GM23338 (cell line): ENCODE measurements at regions not wholly inside any gene's neighbourhood (a gene's known extent, or its start where the extent isn't known, plus 50 kb on each side); places are given as distances from the start of the nearest gene placed in this dataset.
A peak's percentile ranks its signal among the peaks of the same experiment; 100 is the strongest.

Experiments used
- ATAC-seq: fragments of 200-7000 bp; cut with Tn5 transposase; 3 replicates; pipeline ENCODE4 v1.9.1; 2020
- DNase-seq: peaks from one replicate; pipeline ENCODE4 v3.0.0-alpha.2; 2015; ENCODE audit warnings: low spot score
- H2AFZ ChIP-seq: fragments of 200-600 bp; sonication (generic); 2 replicates; pipeline ENCODE4 v1.8.0; 2016; ENCODE audit warnings: antibody characterized with exemption, mild to moderate bottlenecking, moderate library complexity
- H3F3A ChIP-seq: fragments of 200-600 bp; sonication (generic); replicated peaks from 2 replicates; pipeline ENCODE4 v1.8.0; 2017; ENCODE audit warnings: antibody characterized with exemption, mixed run types, low read depth
- H3K27ac ChIP-seq: fragments of 200-600 bp; sonication (generic); 2 replicates; pipeline ENCODE4 v1.6.1; 2016; ENCODE audit warnings: low read depth
- H3K27me3 ChIP-seq: fragments of 200-600 bp; sonication (generic); 2 replicates; pipeline ENCODE4 v1.8.0; 2016; ENCODE audit warnings: mild to moderate bottlenecking, mixed run types, moderate library complexity; ENCODE audit not compliant: insufficient read depth
- H3K36me3 ChIP-seq: fragments of 200-600 bp; sonication (generic); 2 replicates; pipeline ENCODE4 v1.8.0; 2016; ENCODE audit warnings: mild to moderate bottlenecking; ENCODE audit not compliant: insufficient read depth
- H3K4me1 ChIP-seq: fragments of 200-600 bp; sonication (generic); 2 replicates; pipeline ENCODE4 v1.8.0; 2016; ENCODE audit warnings: mild to moderate bottlenecking, moderate library complexity; ENCODE audit not compliant: insufficient read depth
- H3K4me2 ChIP-seq: fragments of 200-600 bp; sonication (generic); 2 replicates; pipeline ENCODE4 v1.7.1; 2017; ENCODE audit warnings: mixed run types
- H3K4me3 ChIP-seq: fragments of 200-600 bp; sonication (generic); 2 replicates; pipeline ENCODE4 v1.6.1; 2016; ENCODE audit warnings: mixed run types
- H3K79me2 ChIP-seq: fragments of 200-600 bp; sonication (generic); replicated peaks from 2 replicates; pipeline ENCODE4 v1.8.0; 2017; ENCODE audit warnings: mild to moderate bottlenecking; ENCODE audit not compliant: insufficient read depth
- H3K9me2 ChIP-seq: fragments of 200-600 bp; sonication (generic); 2 replicates; pipeline ENCODE4 v1.8.0; 2017; ENCODE audit not compliant: insufficient read depth
- H4K20me1 ChIP-seq: fragments of 200-600 bp; sonication (generic); replicated peaks from 2 replicates; pipeline ENCODE4 v1.8.0; 2017; ENCODE audit warnings: mild to moderate bottlenecking; ENCODE audit not compliant: insufficient read depth
- H3K27ac Mint-ChIP-seq: 2 replicates; pipeline ENCODE4 v1.8.0; 2020; ENCODE audit warnings: inconsistent platforms, mild to moderate bottlenecking, moderate library complexity, mixed read lengths
- H3K27me3 Mint-ChIP-seq: 3 replicates; pipeline ENCODE4 v1.8.0; 2022; ENCODE audit warnings: low read depth, mild to moderate bottlenecking, moderate library complexity, mixed read lengths, inconsistent platforms; ENCODE audit not compliant: insufficient read depth, poor library complexity
- H3K36me3 Mint-ChIP-seq: 3 replicates; pipeline ENCODE4 v1.8.0; 2021; ENCODE audit warnings: low read depth, mild to moderate bottlenecking, inconsistent platforms, moderate library complexity, mixed read lengths
- H3K4me1 Mint-ChIP-seq: 3 replicates; pipeline ENCODE4 v1.8.0; 2020; ENCODE audit warnings: mild to moderate bottlenecking, inconsistent platforms, mixed read lengths
- H3K4me3 Mint-ChIP-seq: 3 replicates; pipeline ENCODE4 v1.8.0; 2021; ENCODE audit warnings: moderate library complexity, mild to moderate bottlenecking, inconsistent platforms, mixed read lengths
- H3K9me3 Mint-ChIP-seq: 3 replicates; pipeline ENCODE4 v1.8.0; 2020; ENCODE audit warnings: moderate library complexity, mild to moderate bottlenecking, inconsistent platforms, mixed read lengths
- CREB1 ChIP-seq: fragments of 250-450 bp; sonication (Bioruptor Pico); IDR thresholded peaks from 2 replicates; pipeline ENCODE4 v1.5.0; 2020; ENCODE audit warnings: low read depth, mild to moderate bottlenecking, moderate library complexity
- CTCF ChIP-seq, 2 experiments: fragments of 200-600 bp in 1 of 2; sonication (generic) in 1 of 2; conservative IDR thresholded peaks; 2 replicates each; pipeline versions ENCODE4 v1.5.1 to v1.6.1; 2016 to 2017; ENCODE audit warnings: antibody characterized with exemption in 2 of 2, low read depth in 2 of 2, mild to moderate bottlenecking in 2 of 2, moderate library complexity in 1 of 2
- ETS1 ChIP-seq: IDR thresholded peaks from 2 replicates; pipeline ENCODE4 v1.6.1; 2016; ENCODE audit warnings: antibody characterized with exemption
- JUNB ChIP-seq: IDR thresholded peaks from one replicate; pipeline ENCODE4 v1.6.1; 2016; ENCODE audit warnings: antibody characterized with exemption; ENCODE audit not compliant: unreplicated experiment
- POLR2AphosphoS5 ChIP-seq: IDR thresholded peaks from 2 replicates; pipeline ENCODE4 v1.6.1; 2016; ENCODE audit warnings: antibody characterized with exemption, low read depth
- REST ChIP-seq: IDR thresholded peaks from one replicate; pipeline ENCODE4 v1.6.1; 2018; ENCODE audit warnings: antibody characterized with exemption; ENCODE audit not compliant: unreplicated experiment
- ZNF114 ChIP-seq: fragments of 250-450 bp; sonication (Bioruptor Pico); IDR thresholded peaks from 2 replicates; pipeline ENCODE4 v1.5.0; 2020; ENCODE audit warnings: mild to moderate bottlenecking, moderate library complexity
- ZNF331 ChIP-seq: fragments of 250-450 bp; sonication (Bioruptor Pico); IDR thresholded peaks from 2 replicates; pipeline ENCODE4 v1.5.0; 2020; ENCODE audit warnings: low read depth, mild to moderate bottlenecking, moderate library complexity
- ZNF462 ChIP-seq: fragments of 250-450 bp; sonication (Bioruptor Pico); IDR thresholded peaks from 2 replicates; pipeline ENCODE4 v1.5.0; 2020; ENCODE audit warnings: mild to moderate bottlenecking, moderate library complexity

- TF ChIP-seq JUNB: no peak
- no peak for TF ChIP-seq CTCF (conservative IDR thresholded peaks at IDR 0.05; ENCODE audit: low read depth in 2 of 2)
- no peak for TF ChIP-seq REST
- no peak for TF ChIP-seq ZNF331 (CRISPR knock-in tag)
- no peak for TF ChIP-seq ZNF114 (CRISPR knock-in tag)
- no peak for TF ChIP-seq ZNF462 (CRISPR knock-in tag)
- TF ChIP-seq POLR2AphosphoS5: no peak
- TF ChIP-seq ETS1: no peak
- no peak for TF ChIP-seq CREB1 (CRISPR knock-in tag)
- H3K4me3 Mint-ChIP-seq: no peak overlapping the region
- H3K27ac Mint-ChIP-seq: no peak overlapping the region
- H3K4me2 ChIP-seq: no peak overlapping the region
- no peak overlapping the region for H3K27ac ChIP-seq
- DNase-seq (no peak), ATAC-seq (no peak)
- H3K4me1 Mint-ChIP-seq: no peaks in the 10 kb centered on the region; the same call in 2 of the 3 replicates
- H3K27me3 ChIP-seq: no peaks in the 10 kb centered on the region
- H2AFZ ChIP-seq: peak overlapping the region; percentile 63; the same call in 1 of the 2 replicates
- H3K36me3 Mint-ChIP-seq: no peaks in the 10 kb centered on the region
- H3K27me3 Mint-ChIP-seq: peaks cover 1% of the 10 kb centered on the region
- H3K4me1 ChIP-seq: peaks cover 4% of the 10 kb centered on the region; the same call in 1 of the 2 replicates
- H3K9me3 Mint-ChIP-seq: no peaks in the 10 kb centered on the region; the same call in 2 of the 3 replicates
- no peaks in the 10 kb centered on the region for H3F3A ChIP-seq
- no peaks in the 10 kb centered on the region for H3K9me2 ChIP-seq
- no peaks in the 10 kb centered on the region for H3K79me2 ChIP-seq
- no peak overlapping the region for H3K4me3 ChIP-seq
- H3K36me3 ChIP-seq: no peaks in the 10 kb centered on the region
- H4K20me1 ChIP-seq: no peaks in the 10 kb centered on the region
Measured at GRCh38 chr12:116420227-116420880, 138.8 kb upstream of the MAP1LC3B2 start.
